HepG2 (cell line): ENCODE measurements at regions not wholly inside any gene's neighbourhood (a gene's known extent, or its start where the extent isn't known, plus 50 kb on each side); places are given as distances from the start of the nearest gene placed in this dataset.

Experiments
- BCL6 ChIP-seq: IDR thresholded peaks from 2 replicates; pipeline ENCODE4 v1.6.1; 2016; ENCODE audit warnings: missing genetic modification reagents, missing compliant biosample characterization
- MAFK ChIP-seq, 2 experiments: IDR thresholded peaks in 1 of 2; conservative IDR thresholded peaks in 1 of 2; 2 replicates each; pipeline ENCODE4 v1.6.1; 2011; ENCODE audit warnings: improper control_type of control experiment in 2 of 2, low read length in 2 of 2
- NRL ChIP-seq: sonication (generic); formaldehyde crosslinking; IDR thresholded peaks from 2 replicates; pipeline ENCODE4 v1.5.0; 2020; ENCODE audit warnings: missing genetic modification reagents, mild to moderate bottlenecking, moderate library complexity, borderline replicate concordance
- YY1 ChIP-seq: IDR thresholded peaks from 2 replicates; pipeline ENCODE4 v1.6.1; 2011; ENCODE audit warnings: low read length, low read depth, moderate library complexity, mild to moderate bottlenecking; ENCODE audit not compliant: insufficient read depth, insufficient replicate concordance

DNA sequence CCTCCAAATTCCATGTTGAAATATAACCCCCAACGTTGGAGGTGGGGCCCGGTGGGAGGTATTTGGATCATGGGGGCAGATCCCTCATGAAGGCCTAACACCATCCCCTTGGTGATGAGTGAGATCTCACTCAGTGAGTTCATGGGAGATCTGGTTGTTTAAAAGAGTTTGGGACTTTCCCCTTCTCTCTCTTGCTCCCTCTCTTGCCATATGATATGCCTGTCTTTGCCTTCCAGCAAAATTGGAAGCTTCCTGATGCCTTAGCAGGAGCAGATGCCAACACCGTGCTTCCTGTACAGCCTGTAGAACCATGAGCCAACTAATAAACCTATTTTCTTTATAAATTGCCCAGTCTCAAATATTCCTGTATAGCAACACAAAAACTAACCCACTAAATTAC lies 55.7 kb upstream of the CDK1 start:
- TF ChIP-seq MAFK (conservative IDR thresholded peaks at IDR 0.05 in 1 of 2, IDR thresholded peaks at IDR 0.05 in 1 of 2; ENCODE audit: low read length in 2 of 2) (no peak), YY1 (no peak), BCL6 (CRISPR knock-in tag) (no peak), NRL (CRISPR knock-in tag) (no peak)
